Left lobe of liver (tissue), 2 donors: ENCODE measurements at regions not wholly inside any gene's neighbourhood (a gene's known extent, or its start where the extent isn't known, plus 50 kb on each side); places are given as distances from the start of the nearest gene placed in this dataset.
"Not testable (repeated sequence)": the region's sequence is repeated elsewhere in the genome, so short reads cannot be mapped to it uniquely, and the experiment has no call there.

ENCODE experiments used
- ATAC-seq: fragments of 200-7000 bp; cut with Tn5 transposase; one replicate; pipeline ENCODE4 v1.9.1; 2020; ENCODE audit warnings: mild to moderate bottlenecking, moderate library complexity
- DNase-seq: peaks from one replicate; pipeline ENCODE4 v3.0.0-alpha.2; 2020; ENCODE audit warnings: low spot score
- donor health status: DM: no; HTN: no; CAD: no; lungs with moderate emphysema.
- donor health status: DM: no; HTN: yes; CAD: no.

DNA sequence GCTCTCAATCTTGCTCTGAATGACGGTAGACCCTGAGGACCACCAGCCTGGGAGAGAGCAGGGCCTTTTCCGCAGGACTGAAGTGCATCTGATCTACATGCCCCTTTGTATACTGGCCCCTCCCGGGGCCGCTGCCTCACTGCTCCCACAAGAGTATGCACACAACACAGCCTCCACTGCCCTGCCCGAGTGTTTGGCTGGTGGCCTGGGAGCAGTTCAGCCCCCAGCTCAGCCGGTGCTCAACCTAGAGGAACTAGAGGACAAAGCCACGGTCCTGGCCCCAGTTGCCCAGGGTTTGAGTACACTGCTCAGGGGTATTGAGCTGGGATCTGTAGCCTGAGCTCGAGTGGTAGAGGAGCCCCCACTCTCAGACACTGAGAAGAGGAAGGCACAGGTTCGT, 118.9 kb upstream of the CAB39 start:
- ATAC-seq (no peak), DNase-seq (no peak)

- no peak for ATAC-seq
- DNase-seq: no peak
These were observed 118.3 kb upstream of the CAB39 start for GRCh38 chr2:230594286-230594840.

- no peak for DNase-seq
- ATAC-seq: no peak
These were observed 112.8 kb upstream of the CAB39 start for GRCh38 chr2:230599853-230600252.

- ATAC-seq (no peak), DNase-seq (no peak)
These were observed 112.4 kb upstream of the CAB39 start for GRCh38 chr2:230600285-230600684.

DNA sequence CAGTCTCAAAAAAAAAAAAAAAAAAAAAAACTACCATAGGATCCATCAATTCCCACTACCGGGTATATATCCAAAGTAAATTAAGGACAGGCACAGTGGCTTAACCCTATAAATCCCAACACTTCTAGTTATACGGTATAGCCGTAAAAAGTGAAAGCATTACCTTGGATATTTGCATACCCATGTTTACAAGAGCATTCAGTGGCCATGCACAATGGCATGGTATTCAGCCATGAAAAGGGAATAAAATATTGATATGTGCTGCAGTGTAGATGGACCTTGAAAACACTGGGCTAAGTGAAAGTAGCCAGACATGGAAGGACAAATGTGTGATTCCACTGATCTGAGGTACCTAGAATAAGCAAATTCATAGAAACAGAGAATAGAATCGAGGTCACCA, 111.8 kb upstream of the CAB39 start:
- DNase-seq (no peak), ATAC-seq (no peak)

DNA sequence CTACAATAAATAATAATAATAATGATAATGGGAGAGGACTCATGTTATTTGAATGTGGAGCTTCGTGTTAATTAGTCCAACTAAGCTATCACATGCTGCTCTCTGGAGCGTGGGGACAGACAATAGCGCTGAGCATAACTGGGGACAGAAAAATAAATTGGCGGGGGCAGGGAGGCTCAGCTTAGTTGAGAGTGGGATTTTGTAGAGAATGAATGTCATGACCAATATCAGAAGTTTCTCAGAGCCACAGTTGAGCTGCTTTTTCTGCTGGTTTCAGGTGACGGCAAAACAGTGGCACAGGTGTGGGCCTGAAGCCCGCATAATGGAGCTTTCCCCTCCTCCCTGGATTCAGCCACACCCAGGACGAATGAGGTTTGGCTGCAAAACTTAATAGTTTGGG, 111.1 kb upstream of the CAB39 start:
- no peak for DNase-seq
- ATAC-seq: no peak

DNA sequence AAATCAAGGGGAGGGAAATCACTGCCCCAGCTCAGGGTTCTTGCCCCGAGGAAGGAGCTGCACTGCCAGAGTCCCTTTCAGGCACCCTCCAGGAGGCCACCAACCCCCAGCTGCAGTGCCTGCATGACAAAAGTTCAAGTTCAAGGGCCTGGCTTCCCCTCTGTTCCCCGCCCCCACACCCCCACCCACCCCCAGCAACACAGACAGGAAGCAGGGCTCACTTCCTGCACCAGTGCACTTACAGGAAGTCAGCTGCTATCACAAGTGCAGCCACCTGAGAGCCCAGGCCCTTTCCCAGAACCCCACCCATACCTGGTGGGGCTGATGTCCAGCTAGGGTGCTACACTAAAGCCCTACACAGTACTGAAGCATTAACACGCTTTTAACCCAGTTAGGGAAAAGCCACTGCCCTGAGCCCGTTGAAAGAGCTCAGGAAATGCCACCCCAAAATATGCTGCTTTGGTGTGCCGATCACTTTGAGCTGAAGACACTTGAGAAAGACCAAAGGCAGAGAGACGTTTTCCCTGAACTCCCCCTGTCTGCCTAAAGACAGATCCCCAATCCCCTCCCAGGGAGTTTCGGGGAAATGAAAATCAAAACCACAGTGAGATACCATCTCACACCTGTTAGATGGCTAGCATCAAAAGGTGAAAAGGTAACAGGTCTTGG, 109.9 kb upstream of the CAB39 start:
- ATAC-seq (no peak), DNase-seq (no peak)

GRCh38 chr2:230603317-230603716, 109.3 kb upstream of the CAB39 start:
- not testable (repeated sequence) for ATAC-seq, DNase-seq

DNA sequence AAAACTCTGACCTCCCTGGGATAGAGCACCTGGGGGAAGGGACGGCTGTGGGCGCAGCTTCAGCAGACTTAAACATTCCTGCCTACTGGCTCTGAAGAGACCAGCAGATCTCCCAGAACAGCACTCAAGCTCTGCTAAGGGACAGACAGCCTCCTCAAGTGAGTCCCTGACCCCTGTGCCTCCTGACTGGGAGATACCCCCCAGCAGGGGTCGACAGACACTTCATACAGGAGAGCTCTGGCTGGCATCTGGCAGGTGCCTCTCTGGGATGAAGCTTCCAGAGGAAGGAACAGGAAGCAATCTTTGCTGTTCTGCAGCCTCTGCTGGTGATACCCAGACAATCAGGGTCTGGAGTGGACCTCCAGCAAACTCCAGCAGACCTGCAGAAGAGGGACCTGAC, 108.5 kb upstream of the CAB39 start:
- not testable (repeated sequence) for DNase-seq, ATAC-seq

- no peak for ATAC-seq
These were observed 98.6 kb upstream of the CAB39 start for GRCh38 chr2:230614040-230614439.

DNA sequence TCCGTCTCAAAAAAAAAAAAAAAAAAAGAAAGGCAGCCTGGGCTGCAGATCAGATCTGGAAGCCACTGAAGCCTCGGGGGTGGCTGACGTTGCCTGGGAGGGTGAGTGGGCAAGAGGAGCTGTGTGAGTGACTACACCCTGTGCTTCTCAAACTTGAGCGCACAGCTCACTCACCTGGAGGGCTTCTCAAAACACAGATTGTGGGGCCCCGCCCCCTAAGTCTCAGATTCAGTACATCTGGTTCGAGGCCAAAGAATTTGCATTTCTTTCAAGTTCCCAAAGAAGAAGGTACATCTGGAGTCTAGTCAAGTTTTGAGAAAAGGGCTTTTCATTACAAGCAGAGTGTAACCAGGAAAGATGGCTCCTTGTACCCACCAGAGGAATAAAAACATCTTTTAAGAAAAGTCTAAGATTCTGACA, 97.7 kb upstream of the CAB39 start:
- DNase-seq (no peak), ATAC-seq (no peak)

More at GRCh38 chr2:230614040-230614439, 98.6 kb upstream of the CAB39 start:
- DNase-seq: no peak

GRCh38 chr2:230617256-230617706, 95.4 kb upstream of the CAB39 start:
- not testable (repeated sequence) for ATAC-seq, DNase-seq

DNA sequence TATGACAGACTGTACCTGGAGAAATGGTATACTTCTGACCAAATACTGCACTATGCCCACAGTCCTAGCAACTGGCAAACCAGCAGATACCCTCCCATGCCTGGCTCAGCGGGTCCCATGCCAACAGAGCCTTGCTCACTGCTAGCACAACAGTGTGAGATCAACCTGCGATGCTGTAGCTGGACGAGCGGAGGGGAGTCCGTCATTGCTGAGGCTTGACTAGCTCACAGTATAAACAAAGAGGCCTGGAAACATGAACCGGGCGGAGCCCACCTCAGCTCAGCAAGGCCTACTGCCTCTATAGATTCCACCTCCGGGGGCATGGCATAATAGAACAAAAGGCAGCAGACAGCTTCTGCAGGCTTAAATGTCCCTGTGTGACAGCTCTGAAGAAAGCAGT, 93.2 kb upstream of the CAB39 start:
- DNase-seq: no peak
- no peak for ATAC-seq

- DNase-seq, ATAC-seq: not testable (repeated sequence)
These were observed 87.4 kb upstream of the CAB39 start for GRCh38 chr2:230625220-230625619.

DNA sequence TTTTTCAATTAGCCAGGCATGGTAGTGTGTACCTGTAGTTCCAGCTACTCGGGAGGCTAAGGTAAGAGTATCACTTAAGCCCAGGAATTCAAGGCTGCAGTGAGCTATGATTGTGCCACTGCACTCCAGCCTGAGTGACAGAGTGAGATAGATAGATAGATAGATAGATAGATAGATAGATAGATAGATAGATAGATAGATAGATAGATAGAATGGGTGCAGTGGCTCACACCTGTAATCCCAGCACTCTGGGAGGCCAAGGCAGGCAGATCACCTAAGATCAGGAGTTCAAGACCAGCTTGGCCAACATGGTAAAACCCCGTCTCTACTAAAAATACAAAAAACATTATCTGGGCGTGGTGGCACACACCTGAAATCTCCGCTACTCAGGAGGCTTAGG, 85.6 kb upstream of the CAB39 start:
- ATAC-seq, DNase-seq: not testable (repeated sequence)

- no peak for ATAC-seq
- DNase-seq: peak; percentile 16
These were observed 84.6 kb upstream of the CAB39 start for GRCh38 chr2:230627806-230628724.

GRCh38 chr2:230631470-230631869, 81.2 kb upstream of the CAB39 start:
- no peak for ATAC-seq

GRCh38 chr2:230634146-230634545, 78.5 kb upstream of the CAB39 start:
- DNase-seq: no peak
- ATAC-seq: no peak

More at GRCh38 chr2:230631470-230631869, 81.2 kb upstream of the CAB39 start:
- DNase-seq: no peak

GRCh38 chr2:230634721-230635313, 77.8 kb upstream of the CAB39 start:
- DNase-seq: peak; percentile 5
- ATAC-seq: not testable (repeated sequence)

DNA sequence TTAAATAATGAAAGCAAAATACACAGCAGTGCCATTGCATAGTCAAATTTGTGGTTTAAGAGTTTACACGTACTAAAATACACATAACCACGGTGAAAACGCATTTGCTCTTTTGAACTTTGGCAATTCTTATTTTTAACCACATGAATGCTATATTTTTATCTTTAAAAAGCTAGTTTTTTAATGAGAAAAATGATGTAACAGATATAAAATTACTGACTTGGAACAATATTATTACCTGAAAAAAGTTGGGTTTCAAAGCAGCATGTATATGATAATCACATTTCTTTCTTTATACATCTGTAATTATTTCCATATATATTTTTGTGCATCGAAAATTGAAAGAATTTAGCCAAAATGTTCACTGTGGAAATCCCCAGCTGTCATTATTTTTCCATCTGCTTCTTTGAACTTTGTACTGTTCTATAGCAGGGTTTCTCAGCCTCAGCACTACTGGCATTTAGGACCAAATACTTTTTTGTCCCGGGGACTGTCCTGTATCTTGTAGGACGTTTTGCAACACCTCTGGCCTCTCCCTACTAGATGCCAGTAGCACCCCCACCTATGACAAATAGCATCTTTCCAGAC, 75.9 kb upstream of the CAB39 start:
- no peak for DNase-seq

GRCh38 chr2:230637486-230637885, 75.2 kb upstream of the CAB39 start:
- ATAC-seq: not testable (repeated sequence)
- peak; percentile 8 for DNase-seq

More for the DNA sequence above, 75.9 kb upstream of the CAB39 start:
- no peak for ATAC-seq
